H1 (cell line): ENCODE measurements at regions not wholly inside any gene's neighbourhood (a gene's known extent, or its start where the extent isn't known, plus 50 kb on each side); places are given as distances from the start of the nearest gene placed in this dataset.

Experiments used
- CTCF ChIA-PET: fragments of 300-600 bp; sonication (Branson Sonifier 250); formaldehyde crosslinking; loops from one replicate; lab custom pipeline; 2021; ENCODE audit not compliant: partially characterized antibody; lab: Charles Lee
- POLR2A ChIA-PET: fragments of 300-600 bp; sonication (Branson Sonifier 250); formaldehyde crosslinking; loops from one replicate; lab custom pipeline; 2021; ENCODE audit warnings: inconsistent platforms; ENCODE audit not compliant: partially characterized antibody; lab: Charles Lee
- DNase-seq, 2 experiments: peaks; one replicate each; pipeline versions ENCODE4 v3.0.0 to v3.0.0-alpha.2; 2010 to 2022; ENCODE audit warnings: low spot score in 2 of 2, low read depth in 1 of 2, mixed read lengths in 1 of 2
- FAIRE-seq: peaks from 2 replicates; lab custom pipeline; 2011; peaks lifted over from hg19 to GRCh38; lab: Jason Lieb, UNC
- H2AFZ ChIP-seq: 2 replicates; pipeline ENCODE4 v1.8.1; 2012; ENCODE audit warnings: low read length, inconsistent platforms
- H2AK5ac ChIP-seq: 2 replicates; pipeline ENCODE4 v1.6.1; 2013; ENCODE audit warnings: low read depth, low read length
- H2BK120ac ChIP-seq: replicated peaks from 2 replicates; pipeline ENCODE3; 2013; ENCODE audit warnings: low read depth, low read length, inconsistent platforms
- H2BK12ac ChIP-seq: 2 replicates; pipeline ENCODE4 v1.6.1; 2013; ENCODE audit warnings: low read depth, low read length
- H2BK15ac ChIP-seq: 2 replicates; pipeline ENCODE4 v1.6.1; 2013; ENCODE audit warnings: low read length
- H2BK20ac ChIP-seq: 2 replicates; pipeline ENCODE4 v1.6.1; 2013; ENCODE audit warnings: low read length
- H2BK5ac ChIP-seq: 2 replicates; pipeline ENCODE4 v1.6.1; 2013; ENCODE audit warnings: low read depth, low read length
- H3K14ac ChIP-seq: 2 replicates; pipeline ENCODE4 v1.6.1; 2013; ENCODE audit warnings: inconsistent platforms; ENCODE audit not compliant: insufficient read length
- H3K18ac ChIP-seq: 2 replicates; pipeline ENCODE4 v1.6.1; 2013; ENCODE audit warnings: low read length; ENCODE audit errors: extremely low read depth
- H3K23ac ChIP-seq: 2 replicates; pipeline ENCODE4 v1.6.1; 2013; ENCODE audit warnings: inconsistent platforms; ENCODE audit not compliant: insufficient read length
- H3K23me2 ChIP-seq: 2 replicates; pipeline ENCODE4 v1.6.1; 2013; ENCODE audit warnings: low read depth, low read length
- H3K27ac ChIP-seq: 2 replicates; pipeline ENCODE4 v1.6.1; 2011; ENCODE audit warnings: low read depth, low read length, inconsistent platforms
- H3K27me3 ChIP-seq, 4 experiments: replicated peaks in 1 of 4; 1 replicate in 1 of 4; 2 replicates in 3 of 4; pipeline versions ENCODE4 v1.6.1 to v1.8.1; 2011 to 2013; ENCODE audit warnings: low read length in 3 of 4, mild to moderate bottlenecking in 3 of 4, inconsistent platforms in 2 of 4, mixed read lengths in 2 of 4, moderate library complexity in 1 of 4; ENCODE audit not compliant: control insufficient read depth in 3 of 4, insufficient read depth in 3 of 4; ENCODE audit errors: extremely low read depth in 1 of 4
- H3K36me3 ChIP-seq, 4 experiments: 2 replicates each; pipeline versions ENCODE4 v1.6.1 to v1.8.1; 2011 to 2013; ENCODE audit warnings: mild to moderate bottlenecking in 4 of 4, low read length in 3 of 4, moderate library complexity in 2 of 4, control low read depth in 1 of 4, inconsistent platforms in 1 of 4; ENCODE audit not compliant: insufficient read depth in 4 of 4, control insufficient read depth in 2 of 4
- H3K4ac ChIP-seq: replicated peaks from 2 replicates; pipeline ENCODE3; 2013; ENCODE audit warnings: low read length, low read depth, mixed read lengths, inconsistent platforms; ENCODE audit not compliant: insufficient read length
- H3K4me1 ChIP-seq, 4 experiments: replicated peaks in 1 of 4; 1 replicate in 1 of 4; 2 replicates in 3 of 4; pipeline versions ENCODE4 v1.6.1 to v1.8.1; 2011 to 2013; ENCODE audit warnings: low read length in 3 of 4, inconsistent platforms in 2 of 4, mixed read lengths in 1 of 4; ENCODE audit not compliant: insufficient read depth in 4 of 4, control insufficient read depth in 3 of 4
- H3K4me2 ChIP-seq, 2 experiments: 2 replicates each; pipeline versions ENCODE4 v1.6.1 to v1.8.1; 2011 to 2013; ENCODE audit warnings: low read depth in 2 of 2, low read length in 2 of 2, control low read depth in 1 of 2, inconsistent platforms in 1 of 2, mild to moderate bottlenecking in 1 of 2; ENCODE audit not compliant: insufficient read depth in 1 of 2
- H3K4me3 ChIP-seq, 4 experiments: fragments of 200-600, 300-600 bp in 1 of 4; sonication (generic), shearing (Covaris generic), sonication (Bioruptor Twin) in 1 of 4; 2 replicates each; pipeline versions ENCODE4 v1.5.1 to v1.8.1; 2011 to 2016; ENCODE audit warnings: low read length in 4 of 4, low read depth in 3 of 4, control low read depth in 2 of 4, inconsistent platforms in 2 of 4, mild to moderate bottlenecking in 2 of 4, mixed read lengths in 1 of 4, moderate library complexity in 1 of 4; ENCODE audit not compliant: insufficient read depth in 2 of 4; ENCODE audit errors: extremely low read depth in 1 of 4
- H3K56ac ChIP-seq: replicated peaks from 2 replicates; pipeline ENCODE3; 2013; ENCODE audit warnings: low read depth, mild to moderate bottlenecking, mixed read lengths, low read length, inconsistent platforms; ENCODE audit not compliant: insufficient read length
- H3K79me1 ChIP-seq: 2 replicates; pipeline ENCODE4 v1.6.1; 2013; ENCODE audit warnings: low read depth, low read length, control low read depth
- H3K79me2 ChIP-seq, 2 experiments: 2 replicates each; pipeline versions ENCODE4 v1.6.1 to v1.8.1; 2012 to 2013; ENCODE audit warnings: low read length in 2 of 2, mild to moderate bottlenecking in 2 of 2, inconsistent platforms in 1 of 2; ENCODE audit not compliant: insufficient read depth in 2 of 2, control insufficient read depth in 1 of 2
- H3K9ac ChIP-seq, 4 experiments: replicated peaks in 1 of 4; 1 replicate in 1 of 4; 2 replicates in 3 of 4; pipeline versions ENCODE4 v1.6.1 to v1.8.1; 2011 to 2013; ENCODE audit warnings: low read depth in 3 of 4, low read length in 3 of 4, control low read depth in 2 of 4, mild to moderate bottlenecking in 2 of 4, moderate library complexity in 2 of 4, inconsistent platforms in 1 of 4; ENCODE audit errors: extremely low read depth in 1 of 4
- H3K9me3 ChIP-seq, 2 experiments: 2 replicates each; pipeline versions ENCODE4 v1.6.1 to v1.8.1; 2012 to 2013; ENCODE audit warnings: mild to moderate bottlenecking in 2 of 2, moderate library complexity in 2 of 2, control low read depth in 1 of 2, inconsistent platforms in 1 of 2, low read depth in 1 of 2, low read length in 1 of 2, mixed read lengths in 1 of 2; ENCODE audit not compliant: insufficient read depth in 2 of 2
- H4K20me1 ChIP-seq, 2 experiments: replicated peaks in 1 of 2; 2 replicates each; pipeline versions ENCODE3 to v1.8.1; 2011 to 2013; ENCODE audit warnings: inconsistent platforms in 2 of 2, low read length in 2 of 2, mild to moderate bottlenecking in 1 of 2; ENCODE audit not compliant: insufficient read depth in 2 of 2, control insufficient read depth in 1 of 2
- H4K5ac ChIP-seq: 2 replicates; pipeline ENCODE4 v1.6.1; 2013; ENCODE audit warnings: low read length, low read depth, mixed read lengths, inconsistent platforms; ENCODE audit not compliant: insufficient read length
- H4K8ac ChIP-seq: 2 replicates; pipeline ENCODE4 v1.8.0; 2013; ENCODE audit warnings: mild to moderate bottlenecking, moderate library complexity, low read length, inconsistent platforms; ENCODE audit not compliant: insufficient read depth; ENCODE audit errors: extremely low read depth
- H4K91ac ChIP-seq: replicated peaks from 2 replicates; pipeline ENCODE3; 2013; ENCODE audit warnings: low read length, mixed read lengths, inconsistent platforms; ENCODE audit not compliant: insufficient read length
- KDM4A ChIP-seq: IDR thresholded peaks from one replicate; pipeline ENCODE4 v1.7.1; 2012; ENCODE audit warnings: low read depth, mild to moderate bottlenecking, moderate library complexity, low read length, inconsistent platforms; ENCODE audit not compliant: severe bottlenecking
- TCF12 ChIP-seq: IDR thresholded peaks from 2 replicates; pipeline ENCODE4 v1.6.1; 2011; ENCODE audit warnings: low read depth, mild to moderate bottlenecking, low read length
- WGBS, 2 experiments: shearing (Covaris generic) in 1 of 2; methylation state at CpG; one replicate each; pipeline versions ENCODE4 v1.1.6 to v1.1.7; 2013 to 2015; ENCODE audit warnings: low lambda C conversion rate in 2 of 2, mixed read lengths in 2 of 2, inconsistent platforms in 1 of 2, low coverage in 1 of 2, missing lambda C conversion rate in 1 of 2; ENCODE audit not compliant: insufficient replicate concordance in 2 of 2, insufficient coverage in 1 of 2, insufficient read length in 1 of 2; ENCODE audit errors: extremely low coverage in 1 of 2, missing lambda C conversion rate in 1 of 2; 5-methylcytosine and 5-hydroxymethylcytosine counted together

DNA sequence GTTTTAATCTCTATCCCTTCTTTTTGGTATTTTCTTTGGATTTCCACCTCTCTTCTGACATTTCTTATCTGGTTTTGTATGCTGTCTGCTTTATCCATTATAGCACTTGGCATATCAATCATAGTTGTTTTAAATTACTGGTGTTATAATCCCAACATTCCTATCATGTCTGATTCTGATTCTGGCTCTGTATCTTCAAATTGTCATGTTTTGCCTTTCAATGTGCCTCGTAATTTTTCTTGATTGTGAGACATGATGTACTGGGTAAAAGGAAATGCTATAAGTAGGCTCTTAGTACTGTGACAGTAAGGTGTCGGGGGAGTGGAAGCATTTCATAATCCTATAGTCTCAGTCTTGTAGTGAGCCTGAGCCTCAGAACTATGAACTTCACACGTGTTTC lies 729.3 kb upstream of the NOVA1 start:
- DNase-seq = no peak
- no peak overlapping the region for H2BK20ac ChIP-seq
- H2BK15ac ChIP-seq = no peak overlapping the region
- H4K91ac ChIP-seq = no peak overlapping the region
- H4K5ac ChIP-seq = no peak overlapping the region
- 79% methylated on average over 3 of the region's 3 CpGs; no CpG with 5 or more reads in 1 of the 2 experiments for WGBS, 2 experiments
- peaks cover 5 to 6% of the 10 kb centered on the region in 2 experiments; a peak in 2 of 4 replicates for H3K9me3 ChIP-seq
- no peak overlapping the region for H3K4ac ChIP-seq
- H2AK5ac ChIP-seq = no peak overlapping the region
- no peak overlapping the region for H3K56ac ChIP-seq
- ChIA-PET POLR2A (no interaction called here), CTCF (no interaction called here)
- no peaks in the 10 kb centered on the region for H3K36me3 ChIP-seq
- no peaks in the 10 kb centered on the region for H3K27me3 ChIP-seq
- no peaks in the 10 kb centered on the region for H4K20me1 ChIP-seq
- no peaks in the 10 kb centered on the region for H3K79me2 ChIP-seq
- H3K27ac ChIP-seq = no peak overlapping the region
- H2BK12ac ChIP-seq = no peak overlapping the region
- H3K23ac ChIP-seq = no peak overlapping the region
- no peak overlapping the region for H4K8ac ChIP-seq
- no peak overlapping the region for H2BK5ac ChIP-seq
- H3K14ac ChIP-seq = no peak overlapping the region
- H3K23me2 ChIP-seq = no peaks in the 10 kb centered on the region
- no peak overlapping the region for H2AFZ ChIP-seq
- no peak overlapping the region for H3K4me2 ChIP-seq
- no peaks in the 10 kb centered on the region for H3K4me1 ChIP-seq
- no peak overlapping the region for H3K9ac ChIP-seq
- H2BK120ac ChIP-seq = no peak overlapping the region
- TF ChIP-seq KDM4A (no peak), TCF12 (no peak)
- H3K4me3 ChIP-seq = no peak overlapping the region
- H3K18ac ChIP-seq = no peak overlapping the region
- H3K79me1 ChIP-seq = no peaks in the 10 kb centered on the region
- no peak for FAIRE-seq
